ENCODE measurements at regions not wholly inside any gene's neighbourhood (a gene's known extent, or its start where the extent isn't known, plus 50 kb on each side); places are given as distances from the start of the nearest gene placed in this dataset.

GRCh38 chr1:56196839-56197238, 382.5 kb downstream of the PLPP3 start:
- no peak for DNase-seq (ENCODE audit: low read depth in 1 of 2, low spot score in 1 of 2)

- no peak for DNase-seq (ENCODE audit: low read depth in 1 of 2, low spot score in 1 of 2)
Measured at GRCh38 chr1:56194701-56195300, 384.6 kb downstream of the PLPP3 start.

GRCh38 chr1:56193656-56194055, 385.7 kb downstream of the PLPP3 start:
- DNase-seq (ENCODE audit: low read depth in 1 of 2, low spot score in 1 of 2) = no peak

- DNase-seq (ENCODE audit: low read depth in 1 of 2, low spot score in 1 of 2) = no peak
Measured at GRCh38 chr1:56191369-56191768, 388.0 kb downstream of the PLPP3 start.

- no peak for DNase-seq (ENCODE audit: low read depth in 1 of 2, low spot score in 1 of 2)
Measured at GRCh38 chr1:56190806-56191365, 388.5 kb downstream of the PLPP3 start.

- no peak for DNase-seq (ENCODE audit: low read depth in 1 of 2, low spot score in 1 of 2)
Measured at GRCh38 chr1:56189946-56190805, 389.2 kb downstream of the PLPP3 start.

GRCh38 chr1:56189454-56189853, 389.9 kb downstream of the PLPP3 start:
- DNase-seq (ENCODE audit: low read depth in 1 of 2, low spot score in 1 of 2) = no peak

- DNase-seq (ENCODE audit: low read depth in 1 of 2, low spot score in 1 of 2) = no peak
Measured at GRCh38 chr1:56188855-56189254, 390.5 kb downstream of the PLPP3 start.

GRCh38 chr1:56188221-56188620, 391.1 kb downstream of the PLPP3 start:
- DNase-seq (ENCODE audit: low read depth in 1 of 2, low spot score in 1 of 2) = no peak

- no peak for DNase-seq (ENCODE audit: low read depth in 1 of 2, low spot score in 1 of 2)
Measured at GRCh38 chr1:56187405-56187804, 392.0 kb downstream of the PLPP3 start.

- DNase-seq (ENCODE audit: low read depth in 1 of 2, low spot score in 1 of 2) = no peak
Measured at GRCh38 chr1:56185493-56185892, 393.9 kb downstream of the PLPP3 start.

GRCh38 chr1:56183151-56183550, 396.2 kb downstream of the PLPP3 start:
- no peak for DNase-seq (ENCODE audit: low read depth in 1 of 2, low spot score in 1 of 2)

- DNase-seq (ENCODE audit: low read depth in 1 of 2, low spot score in 1 of 2) = no peak
Measured at GRCh38 chr1:56180520-56181190, 398.7 kb downstream of the PLPP3 start.

- no peak for DNase-seq (ENCODE audit: low read depth in 1 of 2, low spot score in 1 of 2)
Measured at GRCh38 chr1:56179543-56179942, 399.8 kb downstream of the PLPP3 start.

- DNase-seq (ENCODE audit: low read depth in 1 of 2, low spot score in 1 of 2) = no peak
Measured at GRCh38 chr1:56175211-56175610, 404.2 kb downstream of the PLPP3 start.

- no peak for DNase-seq (ENCODE audit: low read depth in 1 of 2, low spot score in 1 of 2)
Measured at GRCh38 chr1:56174176-56174885, 405.0 kb downstream of the PLPP3 start.

GRCh38 chr1:56173736-56174135, 405.6 kb downstream of the PLPP3 start:
- no peak for DNase-seq (ENCODE audit: low read depth in 1 of 2, low spot score in 1 of 2)

GRCh38 chr1:56171670-56172069, 407.7 kb downstream of the PLPP3 start:
- no peak for DNase-seq (ENCODE audit: low read depth in 1 of 2, low spot score in 1 of 2)

- no peak for DNase-seq (ENCODE audit: low read depth in 1 of 2, low spot score in 1 of 2)
Measured at GRCh38 chr1:56170784-56171320, 408.5 kb downstream of the PLPP3 start.

- no peak for DNase-seq (ENCODE audit: low read depth in 1 of 2, low spot score in 1 of 2)
Measured at GRCh38 chr1:56169856-56170255, 409.5 kb downstream of the PLPP3 start.

GRCh38 chr1:56168176-56168575, 411.2 kb downstream of the PLPP3 start:
- no peak for DNase-seq (ENCODE audit: low read depth in 1 of 2, low spot score in 1 of 2)
